GM12892 (cell line): ENCODE measurements at regions not wholly inside any gene's neighbourhood (a gene's known extent, or its start where the extent isn't known, plus 50 kb on each side); places are given as distances from the start of the nearest gene placed in this dataset.

ENCODE experiments used
- POLR2A ChIP-seq: IDR thresholded peaks from 2 replicates; pipeline ENCODE4 v1.6.1; 2011; ENCODE audit warnings: low read depth, low read length, control low read depth
- TAF1 ChIP-seq: IDR thresholded peaks from 2 replicates; pipeline ENCODE4 v1.6.1; 2011; ENCODE audit warnings: low read depth, mild to moderate bottlenecking, control low read depth, low read length, borderline replicate concordance

- TF ChIP-seq TAF1 = no peak
- TF ChIP-seq POLR2A = no peak
Observed at GRCh38 chr22:48192071-48192470, 1429.6 kb downstream of the TBC1D22A start.
